Fibroblast of lung (primary cell): ENCODE measurements at regions not wholly inside any gene's neighbourhood (a gene's known extent, or its start where the extent isn't known, plus 50 kb on each side); places are given as distances from the start of the nearest gene placed in this dataset.

Source experiments
- DNase-seq, 2 donors: peaks; one replicate each; pipeline versions ENCODE4 v3.0.0 to v3.0.0-alpha.2; 2010; ENCODE audit warnings: low read depth in 2 of 2
- H2AFZ ChIP-seq: 2 replicates; pipeline ENCODE4 v1.5.1; 2012; ENCODE audit warnings: low read length, control low read depth, inconsistent platforms
- H3K27ac ChIP-seq: 2 replicates; pipeline ENCODE4 v1.5.1; 2011; ENCODE audit warnings: low read length, control low read depth; ENCODE audit not compliant: insufficient read depth
- H3K27me3 ChIP-seq: 2 replicates; pipeline ENCODE4 v1.5.1; 2011; ENCODE audit warnings: mild to moderate bottlenecking, low read length; ENCODE audit not compliant: control insufficient read depth, insufficient read depth
- H3K36me3 ChIP-seq: 2 replicates; pipeline ENCODE4 v1.5.1; 2011; ENCODE audit warnings: low read length; ENCODE audit not compliant: control insufficient read depth, insufficient read depth
- H3K4me1 ChIP-seq: 2 replicates; pipeline ENCODE4 v1.5.1; 2011; ENCODE audit warnings: low read length; ENCODE audit not compliant: control insufficient read depth, insufficient read depth; ENCODE audit errors: extremely low read depth
- H3K4me2 ChIP-seq: 2 replicates; pipeline ENCODE4 v1.5.1; 2011; ENCODE audit warnings: low read length, control low read depth; ENCODE audit not compliant: insufficient read depth; ENCODE audit errors: extremely low read depth
- H3K4me3 ChIP-seq, 4 experiments: fragments of 200-600 bp in 1 of 4; sonication (generic) in 1 of 4; replicated peaks in 1 of 4; 2 replicates each; pipeline ENCODE4 v1.5.1; 2011 to 2016; ENCODE audit warnings: low read length in 4 of 4, low read depth in 3 of 4, mild to moderate bottlenecking in 3 of 4, control low read depth in 2 of 4, inconsistent platforms in 1 of 4, mixed read lengths in 1 of 4; ENCODE audit not compliant: insufficient read depth in 1 of 4; ENCODE audit errors: control extremely low read depth in 1 of 4
- H3K79me2 ChIP-seq: 2 replicates; pipeline ENCODE4 v1.5.1; 2012; ENCODE audit warnings: mild to moderate bottlenecking, low read length, inconsistent platforms; ENCODE audit not compliant: control insufficient read depth, insufficient read depth
- H3K9ac ChIP-seq: 2 replicates; pipeline ENCODE4 v1.5.1; 2011; ENCODE audit warnings: mild to moderate bottlenecking, low read length, control low read depth; ENCODE audit not compliant: insufficient read depth
- H3K9me3 ChIP-seq: 2 replicates; pipeline ENCODE4 v1.5.1; 2012; ENCODE audit warnings: low read depth, low read length; ENCODE audit not compliant: control insufficient read depth, insufficient read depth
- H4K20me1 ChIP-seq: 2 replicates; pipeline ENCODE4 v1.5.1; 2011; ENCODE audit warnings: low read length; ENCODE audit not compliant: control insufficient read depth, insufficient read depth; ENCODE audit errors: extremely low read depth
- CTCF ChIP-seq, 2 donors: IDR thresholded peaks in 1 of 2; conservative IDR thresholded peaks in 1 of 2; 1 replicate in 1 of 2; 2 replicates in 1 of 2; pipeline ENCODE4 v1.5.1; 2011 to 2012; ENCODE audit warnings: low read length in 2 of 2, control low read depth in 1 of 2, inconsistent platforms in 1 of 2, low read depth in 1 of 2, mild to moderate bottlenecking in 1 of 2
- EZH2 ChIP-seq: IDR thresholded peaks from 2 replicates; pipeline ENCODE4 v1.5.1; 2012; ENCODE audit warnings: low read length, control low read depth, mild to moderate bottlenecking; ENCODE audit errors: missing control alignments

DNA sequence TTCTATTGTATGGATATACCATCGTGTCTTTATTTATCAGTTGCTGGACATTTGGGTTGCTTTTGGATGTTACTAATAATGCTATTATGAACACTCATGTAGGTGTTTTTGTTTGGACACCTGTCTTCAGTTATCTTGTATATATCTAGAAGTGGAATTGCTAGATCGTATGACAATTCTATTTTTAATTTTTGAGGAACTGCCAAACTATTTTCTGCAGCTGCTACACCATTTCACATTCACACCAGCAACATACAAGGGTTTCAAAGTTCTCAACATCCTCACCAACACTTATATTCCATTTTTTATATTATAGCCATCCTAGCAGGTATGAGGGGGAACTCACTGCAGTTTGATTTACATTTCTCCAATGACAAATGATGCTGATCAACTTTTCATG lies 324.6 kb downstream of the CAAP1 start:
- DNase-seq = no peak
- no peak overlapping the region for H3K27ac ChIP-seq
- H4K20me1 ChIP-seq = no peaks in the 10 kb centered on the region
- no peaks in the 10 kb centered on the region for H3K36me3 ChIP-seq
- H3K4me2 ChIP-seq = no peak overlapping the region
- H3K4me1 ChIP-seq = no peaks in the 10 kb centered on the region
- H3K27me3 ChIP-seq = no peaks in the 10 kb centered on the region
- no peak overlapping the region for H3K4me3 ChIP-seq
- no peak for TF ChIP-seq CTCF (conservative IDR thresholded peaks at IDR 0.05 in 1 of 2, IDR thresholded peaks at IDR 0.05 in 1 of 2; ENCODE audit: low read depth in 1 of 2, low read length in 2 of 2)
- TF ChIP-seq EZH2 = no peak
- no peaks in the 10 kb centered on the region for H3K79me2 ChIP-seq
- no peaks in the 10 kb centered on the region for H3K9me3 ChIP-seq
- no peak overlapping the region for H2AFZ ChIP-seq
- H3K9ac ChIP-seq = no peak overlapping the region

- H3K9ac ChIP-seq = no peak overlapping the region
- H3K27ac ChIP-seq = no peak overlapping the region
- no peaks in the 10 kb centered on the region for H3K27me3 ChIP-seq
- no peaks in the 10 kb centered on the region for H3K79me2 ChIP-seq
- H3K9me3 ChIP-seq = no peaks in the 10 kb centered on the region
- no peak for TF ChIP-seq CTCF (conservative IDR thresholded peaks at IDR 0.05 in 1 of 2, IDR thresholded peaks at IDR 0.05 in 1 of 2; ENCODE audit: low read depth in 1 of 2, low read length in 2 of 2)
- no peak for TF ChIP-seq EZH2
- no peaks in the 10 kb centered on the region for H3K4me1 ChIP-seq
- no peaks in the 10 kb centered on the region for H3K36me3 ChIP-seq
- H3K4me3 ChIP-seq = no peak overlapping the region
- H4K20me1 ChIP-seq = no peaks in the 10 kb centered on the region
- H3K4me2 ChIP-seq = no peak overlapping the region
- no peak for DNase-seq
- H2AFZ ChIP-seq = no peak overlapping the region
These were observed 326.5 kb downstream of the CAAP1 start for GRCh38 chr9:26566141-26566540.

GRCh38 chr9:26565118-26565517 lies 327.5 kb downstream of the CAAP1 start:
- Histone ChIP-seq H3K4me1 (no peaks in the 10 kb centered on the region), H4K20me1 (no peaks in the 10 kb centered on the region), H3K27me3 (no peaks in the 10 kb centered on the region), H3K79me2 (no peaks in the 10 kb centered on the region), H3K4me2 (no peak overlapping the region), H3K9me3 (no peaks in the 10 kb centered on the region), H3K36me3 (no peaks in the 10 kb centered on the region), H2AFZ (no peak overlapping the region), H3K27ac (no peak overlapping the region), H3K4me3 (no peak overlapping the region), H3K9ac (no peak overlapping the region)
- TF ChIP-seq CTCF (conservative IDR thresholded peaks at IDR 0.05 in 1 of 2, IDR thresholded peaks at IDR 0.05 in 1 of 2; ENCODE audit: low read depth in 1 of 2, low read length in 2 of 2) (no peak), EZH2 (no peak)
- no peak for DNase-seq
